HT-29 (cell line): ENCODE measurements at regions not wholly inside any gene's neighbourhood (a gene's known extent, or its start where the extent isn't known, plus 50 kb on each side); places are given as distances from the start of the nearest gene placed in this dataset.
"Not testable (repeated sequence)": the region's sequence is repeated elsewhere in the genome, so short reads cannot be mapped to it uniquely, and the experiment has no call there.

Source experiments
- DNase-seq: peaks from one replicate; pipeline ENCODE4 v3.0.0-alpha.2; 2015; ENCODE audit warnings: low spot score

GRCh38 chr9:7739595-7739994 lies 60.0 kb downstream of the DMAC1 start:
- DNase-seq = no peak

- no peak for DNase-seq
Observed at GRCh38 chr9:7735311-7735710, 64.3 kb downstream of the DMAC1 start.

- no peak for DNase-seq
Observed at GRCh38 chr9:7730164-7730445, 69.5 kb downstream of the DMAC1 start.

- no peak for DNase-seq
Observed at GRCh38 chr9:7729371-7730163, 70.0 kb downstream of the DMAC1 start.

GRCh38 chr9:7721291-7721690 lies 78.3 kb downstream of the DMAC1 start:
- DNase-seq = no peak

- not testable (repeated sequence) for DNase-seq
Observed at GRCh38 chr9:7713088-7713487, 86.5 kb downstream of the DMAC1 start.

- no peak for DNase-seq
Observed at GRCh38 chr9:7710686-7711085, 88.9 kb downstream of the DMAC1 start.

GRCh38 chr9:7707934-7708333 lies 91.6 kb downstream of the DMAC1 start:
- no peak for DNase-seq

- DNase-seq = no peak
Observed at GRCh38 chr9:7704543-7704942, 95.0 kb downstream of the DMAC1 start.

- DNase-seq = no peak
Observed at GRCh38 chr9:7691909-7692308, 107.7 kb downstream of the DMAC1 start.

GRCh38 chr9:7690014-7690413 lies 109.6 kb downstream of the DMAC1 start:
- DNase-seq = no peak

GRCh38 chr9:7688626-7689025 lies 111.0 kb downstream of the DMAC1 start:
- no peak for DNase-seq

- DNase-seq = no peak
Observed at GRCh38 chr9:7676609-7677156, 122.9 kb downstream of the DMAC1 start.

- no peak for DNase-seq
Observed at GRCh38 chr9:7671847-7672246, 127.7 kb downstream of the DMAC1 start.

- no peak for DNase-seq
Observed at GRCh38 chr9:7668541-7668940, 131.0 kb downstream of the DMAC1 start.

- no peak for DNase-seq
Observed at GRCh38 chr9:7665874-7666273, 133.7 kb downstream of the DMAC1 start.

- DNase-seq = no peak
Observed at GRCh38 chr9:7659766-7660165, 139.8 kb downstream of the DMAC1 start.

- peak; percentile 6 for DNase-seq
Observed at GRCh38 chr9:7656636-7657035, 142.9 kb downstream of the DMAC1 start.

GRCh38 chr9:7653262-7653661 lies 146.3 kb downstream of the DMAC1 start:
- no peak for DNase-seq

- DNase-seq = no peak
Observed at GRCh38 chr9:7640231-7640630, 159.3 kb downstream of the DMAC1 start.

GRCh38 chr9:7639471-7639870 lies 160.1 kb downstream of the DMAC1 start:
- no peak for DNase-seq

GRCh38 chr9:7636838-7637467 lies 162.6 kb downstream of the DMAC1 start:
- DNase-seq = no peak

- DNase-seq = no peak
Observed at GRCh38 chr9:7636309-7636708, 163.3 kb downstream of the DMAC1 start.
